Hindlimb muscle (tissue), 1 donor: ENCODE measurements at regions not wholly inside any gene's neighbourhood (a gene's known extent, or its start where the extent isn't known, plus 50 kb on each side); places are given as distances from the start of the nearest gene placed in this dataset.
A peak's percentile ranks its signal among the peaks of the same experiment; 100 is the strongest.

Source experiments
- DNase-seq: peaks from one replicate; pipeline ENCODE4 v3.0.0-alpha.2; 2013

- peak; percentile 71 for DNase-seq
Measured at GRCh38 chr2:200138391-200139124, 167.9 kb upstream of the SPATS2L start.

GRCh38 chr2:200144571-200144970 lies 161.9 kb upstream of the SPATS2L start:
- DNase-seq: no peak

- no peak for DNase-seq
Measured at GRCh38 chr2:200146501-200146900, 160.0 kb upstream of the SPATS2L start.

DNA sequence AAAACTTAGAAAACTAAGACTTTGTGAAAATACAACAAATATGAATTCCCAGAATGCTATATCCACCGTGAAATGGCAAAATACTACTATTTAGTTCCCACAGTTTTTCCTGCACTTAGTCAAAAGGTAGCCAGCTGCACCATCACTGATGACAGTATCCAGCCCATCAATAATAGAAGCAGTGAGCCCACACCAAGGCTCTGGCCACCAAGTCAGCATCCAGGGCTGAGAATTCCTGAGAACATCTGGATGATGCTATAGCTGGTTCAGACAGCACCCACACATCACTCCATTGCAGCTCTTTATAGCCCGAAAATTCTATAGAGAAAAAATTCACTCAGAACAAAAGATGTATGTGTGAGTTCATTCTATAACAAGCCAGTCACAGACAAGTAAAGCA lies 159.1 kb upstream of the SPATS2L start:
- DNase-seq: no peak

DNA sequence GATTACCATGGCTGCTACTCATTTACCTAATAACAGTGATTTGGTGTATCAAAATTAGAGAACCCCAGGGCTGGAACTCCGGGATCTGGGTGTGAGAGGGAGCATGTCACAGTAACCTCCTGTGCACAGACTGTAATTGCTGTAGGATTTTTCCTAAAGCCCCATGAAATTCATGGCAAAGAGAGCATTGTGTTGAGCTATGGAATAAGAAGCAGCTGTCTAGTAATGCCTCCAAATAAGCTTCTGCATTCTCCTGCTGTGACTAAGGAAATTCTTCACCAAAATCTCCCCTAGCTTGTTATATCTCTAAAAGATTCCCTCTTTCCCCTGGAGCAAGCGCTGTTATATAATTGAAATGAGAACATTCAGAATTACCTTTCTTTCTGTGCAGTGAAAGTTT lies 158.1 kb upstream of the SPATS2L start:
- no peak for DNase-seq

GRCh38 chr2:200150411-200151086 lies 155.9 kb upstream of the SPATS2L start:
- no peak for DNase-seq

GRCh38 chr2:200155652-200156051 lies 150.8 kb upstream of the SPATS2L start:
- DNase-seq: no peak

- DNase-seq: no peak
Measured at GRCh38 chr2:200156166-200156835, 150.2 kb upstream of the SPATS2L start.

GRCh38 chr2:200158647-200159356 lies 147.7 kb upstream of the SPATS2L start:
- DNase-seq: no peak

GRCh38 chr2:200159357-200159707 lies 147.2 kb upstream of the SPATS2L start:
- DNase-seq: no peak

DNA sequence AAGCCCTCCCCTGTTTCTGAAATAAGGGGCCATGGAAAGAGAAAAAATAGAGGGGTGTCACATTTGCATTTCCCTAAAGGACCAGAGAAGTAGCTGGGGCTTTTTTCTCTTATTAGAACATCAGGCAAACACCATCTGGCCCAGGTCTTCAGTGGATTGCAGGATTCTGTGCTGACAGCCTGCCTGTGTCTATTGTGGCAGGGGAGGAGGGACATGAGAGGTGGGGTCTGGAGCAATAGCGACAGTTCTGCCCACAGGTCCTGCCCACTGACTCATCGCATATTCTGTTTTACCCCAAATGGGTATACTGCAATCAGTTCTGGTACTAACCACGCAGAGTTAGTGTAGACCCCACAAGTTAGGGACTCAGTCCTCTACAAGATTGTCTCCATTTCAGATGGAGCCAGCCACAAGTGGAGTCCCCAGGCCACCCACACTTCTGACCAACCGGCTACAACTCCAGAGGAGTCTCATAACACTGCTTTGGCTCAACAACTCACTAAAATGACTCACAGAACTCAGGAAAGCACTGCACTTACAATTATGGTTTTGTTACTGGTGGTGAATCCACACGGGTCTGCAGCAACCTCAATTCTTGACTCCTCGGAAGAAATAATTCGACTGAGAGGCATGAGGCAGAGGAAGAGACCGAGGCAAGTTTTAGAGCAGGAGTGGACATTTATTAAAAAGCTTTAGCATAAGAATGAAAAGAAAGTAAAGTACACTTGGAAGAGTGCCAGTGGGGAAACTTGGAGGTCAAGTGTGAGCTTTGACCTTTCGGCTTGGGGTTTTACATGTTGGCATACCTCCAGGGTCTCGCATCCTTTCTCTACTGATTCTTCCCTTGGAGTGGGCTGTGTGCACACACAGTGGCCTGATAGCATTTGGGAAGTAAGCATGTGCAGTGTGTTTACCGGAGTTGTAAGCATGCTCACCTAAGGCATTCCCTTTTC lies 146.4 kb upstream of the SPATS2L start:
- DNase-seq: no peak

DNA sequence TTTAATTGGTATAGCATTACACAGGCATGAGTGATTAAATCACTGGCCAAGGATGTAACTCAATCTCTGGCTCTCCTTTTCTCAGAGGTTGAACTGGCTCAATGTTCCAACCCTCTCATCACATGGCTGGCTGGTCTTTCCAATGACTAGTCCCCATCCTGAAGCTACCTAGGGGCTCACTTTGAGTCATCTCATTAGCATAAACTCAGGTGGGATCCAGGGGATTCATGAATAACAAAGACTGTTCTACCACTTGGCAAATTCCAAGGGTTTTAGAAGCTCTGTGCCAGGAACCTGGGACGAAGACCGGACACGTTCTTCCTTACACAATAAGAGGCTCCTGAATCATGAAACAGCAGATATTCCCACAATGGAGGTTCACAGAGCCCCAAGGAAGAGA lies 145.0 kb upstream of the SPATS2L start:
- DNase-seq: no peak

DNA sequence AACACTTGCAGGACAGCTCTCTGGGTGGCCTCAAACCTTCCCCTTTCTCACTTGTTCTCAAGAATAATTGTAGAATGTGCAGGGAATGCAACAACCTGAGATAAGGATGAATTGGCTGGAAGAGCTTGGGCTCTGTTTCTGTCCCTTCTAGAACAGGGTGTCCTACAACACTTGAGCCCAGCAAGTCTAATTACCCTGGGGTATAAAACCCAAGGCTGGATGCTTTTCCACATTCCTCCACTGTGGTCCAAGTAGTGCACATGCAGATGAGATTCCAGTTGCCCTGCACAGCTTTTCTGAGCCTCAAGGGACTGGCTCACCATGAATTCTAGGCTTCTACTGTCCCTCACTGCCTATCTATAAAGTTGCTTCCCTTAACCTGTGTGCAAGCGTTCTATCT lies 140.8 kb upstream of the SPATS2L start:
- DNase-seq: no peak

DNA sequence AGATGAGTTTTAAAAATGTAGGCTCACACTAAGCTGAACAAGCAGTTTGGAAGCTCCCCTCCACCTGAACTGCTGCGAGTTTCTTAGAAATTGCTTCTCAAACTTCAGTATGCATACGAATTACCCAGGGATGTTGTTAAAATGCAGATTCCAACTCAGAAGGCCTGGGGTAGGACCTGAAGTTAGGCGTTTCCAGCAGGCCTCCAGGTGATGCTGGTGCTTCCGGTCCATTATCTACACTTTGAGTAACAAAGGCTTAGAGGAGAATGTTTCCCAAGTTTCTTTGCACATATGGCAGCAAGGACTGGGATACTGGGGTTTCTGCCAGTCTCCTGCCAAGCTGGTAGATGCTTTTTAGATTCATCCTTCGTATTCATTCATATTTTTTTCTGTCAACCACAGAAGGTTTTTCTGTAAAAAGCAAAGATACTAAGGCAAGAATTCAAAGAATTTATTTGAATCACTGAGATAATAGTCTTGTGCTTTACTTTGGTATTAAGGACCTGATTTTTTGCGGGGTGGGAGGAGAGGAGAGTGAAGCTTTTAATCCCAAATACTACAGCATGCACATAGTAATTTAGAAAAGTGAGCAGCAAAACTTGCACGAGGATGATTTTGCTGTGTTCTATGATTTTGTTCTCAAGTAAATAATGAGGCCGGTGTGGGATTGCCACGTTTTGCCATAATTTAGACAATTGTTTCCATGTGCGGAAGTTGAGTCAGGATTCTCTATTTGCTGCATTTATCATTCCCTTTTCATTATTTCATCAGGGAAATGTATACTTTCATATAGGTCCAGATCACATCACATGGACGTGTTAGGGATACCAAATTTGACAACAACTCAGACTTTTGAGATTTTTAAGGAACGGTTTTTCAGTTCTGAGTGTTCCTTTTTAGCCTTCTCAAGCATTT lies 137.6 kb upstream of the SPATS2L start:
- no peak for DNase-seq

DNA sequence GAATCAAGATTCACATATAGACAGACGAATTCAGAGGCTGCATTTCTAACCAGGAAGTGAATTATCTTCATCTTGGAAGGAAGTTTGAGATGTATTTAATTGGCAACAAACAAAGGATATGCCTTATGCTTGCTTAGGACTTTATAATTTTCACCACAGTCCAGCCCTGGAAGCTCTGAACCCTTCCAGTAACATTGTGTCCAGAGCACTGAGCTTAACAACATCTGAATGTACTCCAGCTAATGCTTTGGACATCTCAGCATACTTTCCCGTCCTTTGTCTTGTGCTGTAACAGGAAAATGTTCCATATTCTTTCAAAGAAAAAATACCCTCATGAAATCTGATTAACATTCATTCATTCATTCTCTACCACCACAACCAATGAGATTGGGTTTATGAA lies 136.3 kb upstream of the SPATS2L start:
- no peak for DNase-seq

GRCh38 chr2:200171731-200172482 lies 134.6 kb upstream of the SPATS2L start:
- no peak for DNase-seq

DNA sequence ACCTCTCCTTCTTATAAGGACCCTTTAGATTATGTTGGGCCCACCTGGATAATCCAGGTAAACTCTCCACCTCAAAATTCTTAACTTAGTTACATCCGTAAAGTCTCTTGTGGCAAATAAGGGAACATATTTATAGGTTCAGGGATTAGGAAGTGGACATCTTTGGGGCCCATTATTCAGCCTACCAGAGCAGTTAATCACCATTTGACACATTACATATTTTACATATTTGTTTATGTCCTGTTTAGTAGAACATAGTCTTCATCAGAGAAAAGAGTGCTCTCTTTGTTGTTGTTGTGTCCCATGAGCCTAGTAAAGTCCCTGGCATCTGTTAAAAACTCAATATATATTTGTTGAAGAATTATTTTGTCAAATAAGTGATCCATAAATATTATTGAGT lies 134.0 kb upstream of the SPATS2L start:
- DNase-seq: no peak

DNA sequence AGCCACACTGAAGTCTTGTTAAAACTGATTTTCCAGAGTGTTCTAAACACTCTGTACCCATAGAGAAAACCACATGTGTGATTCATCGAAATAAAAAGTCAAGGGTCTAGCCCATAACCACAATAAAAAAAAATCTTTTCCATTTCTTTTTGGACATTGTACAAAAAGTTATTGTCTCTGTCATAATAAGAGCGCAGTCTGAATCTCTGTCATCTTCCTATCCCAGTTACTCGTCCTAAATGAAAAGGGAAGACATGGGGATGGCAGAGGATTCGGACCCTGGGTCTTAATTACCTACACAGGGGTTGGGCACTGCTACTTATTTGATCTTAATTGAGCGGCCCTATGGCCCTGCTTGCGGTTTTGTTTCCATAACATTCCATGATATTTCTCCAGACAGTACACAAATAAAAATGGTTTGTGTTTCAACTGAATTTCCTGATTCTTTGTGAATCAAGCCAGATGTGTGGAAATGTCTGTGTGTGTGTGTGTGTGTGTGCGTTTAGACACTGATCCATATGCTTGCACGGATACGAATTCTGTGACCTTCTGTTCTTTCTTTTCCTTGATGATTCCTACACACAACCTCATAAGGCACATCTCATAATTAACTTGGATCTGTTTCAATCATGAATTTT lies 133.4 kb upstream of the SPATS2L start:
- DNase-seq: peak; percentile 73

DNA sequence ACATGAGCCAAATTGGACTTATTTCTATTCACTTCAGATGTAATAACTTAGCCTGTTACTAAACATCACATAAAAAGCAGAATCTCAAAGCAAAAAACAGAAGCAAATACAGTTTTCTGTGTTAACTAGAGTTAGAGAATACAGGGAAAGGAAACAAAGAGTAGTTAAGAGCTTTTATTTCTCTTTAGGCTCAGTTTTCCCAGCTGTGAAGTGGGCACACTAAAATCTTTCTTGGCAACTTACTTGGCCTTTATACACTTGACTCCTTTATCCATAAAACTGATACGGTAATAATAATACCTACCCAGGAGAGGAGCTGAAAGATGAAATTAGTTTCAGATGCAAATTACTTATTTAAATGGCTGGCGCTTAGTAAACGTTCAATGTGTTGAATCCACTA lies 132.8 kb upstream of the SPATS2L start:
- no peak for DNase-seq
